Stomach smooth muscle (tissue), 2 donors: ENCODE measurements at regions not wholly inside any gene's neighbourhood (a gene's known extent, or its start where the extent isn't known, plus 50 kb on each side); places are given as distances from the start of the nearest gene placed in this dataset.

Source experiments
- H3K27ac ChIP-seq: one replicate; pipeline ENCODE4 v1.7.0; 2013; ENCODE audit warnings: mild to moderate bottlenecking, low read length, inconsistent platforms
- H3K27me3 ChIP-seq, 2 donors: one replicate each; pipeline ENCODE4 v1.7.0; 2013; ENCODE audit warnings: low read length in 2 of 2; ENCODE audit not compliant: insufficient read depth in 2 of 2, control insufficient read depth in 1 of 2
- H3K36me3 ChIP-seq, 2 donors: one replicate each; pipeline ENCODE4 v1.7.0; 2013; ENCODE audit warnings: low read length in 2 of 2; ENCODE audit not compliant: control insufficient read depth in 2 of 2, insufficient read depth in 2 of 2
- H3K4me1 ChIP-seq: one replicate; pipeline ENCODE4 v1.7.0; 2013; ENCODE audit warnings: low read length; ENCODE audit not compliant: control insufficient read depth, insufficient read depth
- H3K4me3 ChIP-seq, 2 donors: one replicate each; pipeline ENCODE4 v1.7.0; 2013; ENCODE audit warnings: low read length in 2 of 2
- H3K9ac ChIP-seq, 2 donors: one replicate each; pipeline ENCODE4 v1.7.0; 2013; ENCODE audit warnings: low read length in 2 of 2, mild to moderate bottlenecking in 1 of 2
- H3K9me3 ChIP-seq, 2 donors: one replicate each; pipeline ENCODE4 v1.7.0; 2013; ENCODE audit warnings: low read length in 2 of 2; ENCODE audit not compliant: control insufficient read depth in 2 of 2
- donor health status: healthy.
- donor health status: Pancreatic carcinoma.

GRCh38 chr10:111338035-111338434, 261.2 kb downstream of the ADRA2A start:
- Histone ChIP-seq H3K9ac (no peak overlapping the region), H3K27me3 (no peaks in the 10 kb centered on the region), H3K9me3 (peaks cover 0 to 7% of the 10 kb centered on the region in 2 donors), H3K36me3 (no peaks in the 10 kb centered on the region), H3K4me3 (no peak overlapping the region), H3K27ac (no peak overlapping the region), H3K4me1 (no peaks in the 10 kb centered on the region)

DNA sequence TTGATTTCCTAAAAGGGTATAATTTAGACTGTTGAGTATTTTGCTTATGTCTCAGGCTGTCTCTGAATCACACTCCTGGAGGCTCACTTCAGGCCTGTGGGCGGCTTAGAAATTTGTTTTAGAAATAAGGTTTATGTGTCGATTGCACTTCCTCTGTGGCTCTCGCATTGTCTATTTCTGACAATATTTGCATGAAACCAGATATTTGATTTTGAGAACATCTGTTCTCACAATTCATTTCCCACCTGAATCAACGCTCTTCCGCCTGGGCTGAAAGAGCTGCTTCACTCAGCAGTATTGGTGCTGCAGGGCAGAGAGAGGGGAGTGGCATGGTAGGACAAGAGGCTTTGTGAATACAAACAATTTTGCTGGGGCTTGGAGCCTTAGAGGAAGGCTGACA, 262.0 kb downstream of the ADRA2A start:
- Histone ChIP-seq H3K9ac (no peak overlapping the region), H3K36me3 (no peaks in the 10 kb centered on the region), H3K4me1 (no peaks in the 10 kb centered on the region), H3K4me3 (no peak overlapping the region), H3K27ac (no peak overlapping the region), H3K9me3 (peaks cover 0 to 4% of the 10 kb centered on the region in 2 donors), H3K27me3 (no peaks in the 10 kb centered on the region)

DNA sequence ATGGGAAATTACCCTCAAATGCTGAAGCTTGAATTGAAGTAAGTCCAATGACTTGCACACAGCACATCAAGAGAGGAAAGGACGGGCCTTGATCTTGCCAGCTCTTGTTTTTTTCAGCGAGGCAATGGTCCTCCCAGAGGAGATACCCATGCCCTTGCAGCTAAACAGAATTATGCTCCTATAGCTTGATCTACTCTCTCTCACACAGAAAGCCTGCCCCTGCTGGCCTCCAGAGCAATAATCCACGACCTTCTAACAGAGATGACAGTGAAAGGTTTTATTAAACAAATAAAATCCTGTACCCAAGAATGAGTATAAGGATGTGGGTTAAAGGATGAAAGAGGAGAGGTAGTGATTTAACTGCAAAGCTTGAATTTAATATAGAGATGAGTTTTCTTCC, 268.0 kb downstream of the ADRA2A start:
- Histone ChIP-seq H3K27me3 (no peaks in the 10 kb centered on the region), H3K36me3 (no peaks in the 10 kb centered on the region), H3K27ac (no peak overlapping the region), H3K9me3 (peaks cover 0 to 4% of the 10 kb centered on the region in 2 donors), H3K9ac (no peak overlapping the region), H3K4me1 (no peaks in the 10 kb centered on the region), H3K4me3 (no peak overlapping the region)

DNA sequence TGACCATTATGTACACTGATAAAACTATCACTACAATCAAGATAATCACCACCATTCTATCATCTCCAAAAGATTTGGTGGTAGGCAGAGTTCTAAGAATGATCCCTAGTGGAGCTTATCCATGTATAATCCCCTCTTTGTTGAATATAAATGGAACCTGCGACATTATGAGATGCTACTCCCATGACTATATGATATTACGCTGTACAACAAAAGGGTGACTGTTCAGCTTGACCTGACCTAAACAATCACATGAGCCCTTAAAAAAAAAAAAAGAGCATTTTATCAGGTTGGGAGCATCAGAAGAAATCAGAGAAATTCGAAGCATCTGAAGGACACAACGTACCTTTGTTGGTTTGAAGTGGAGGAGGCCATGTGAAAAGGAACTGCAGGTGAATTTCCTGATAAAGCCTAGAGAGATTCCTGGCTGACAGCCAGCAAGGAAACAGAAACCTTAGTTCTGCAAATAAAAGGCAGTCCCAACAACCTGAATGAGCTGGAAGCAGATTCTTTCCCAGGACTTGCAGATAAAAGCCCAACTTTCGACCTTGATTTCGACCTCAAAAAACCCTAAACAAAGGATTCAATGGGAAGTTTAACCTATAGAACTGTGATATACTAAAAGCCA, 270.7 kb downstream of the ADRA2A start:
- H3K27ac ChIP-seq, result no peak overlapping the region
- no peaks in the 10 kb centered on the region for H3K9me3 ChIP-seq
- no peaks in the 10 kb centered on the region for H3K27me3 ChIP-seq
- no peak overlapping the region for H3K9ac ChIP-seq
- H3K36me3 ChIP-seq, result no peaks in the 10 kb centered on the region
- H3K4me3 ChIP-seq, result no peak overlapping the region
- no peaks in the 10 kb centered on the region for H3K4me1 ChIP-seq

GRCh38 chr10:111348076-111348475, 271.2 kb downstream of the ADRA2A start:
- Histone ChIP-seq H3K27me3 (no peaks in the 10 kb centered on the region), H3K27ac (no peak overlapping the region), H3K4me3 (no peak overlapping the region), H3K36me3 (no peaks in the 10 kb centered on the region), H3K4me1 (no peaks in the 10 kb centered on the region), H3K9me3 (no peaks in the 10 kb centered on the region), H3K9ac (no peak overlapping the region)

- no peaks in the 10 kb centered on the region for H3K4me1 ChIP-seq
- H3K27ac ChIP-seq, result no peak overlapping the region
- H3K9me3 ChIP-seq, result no peaks in the 10 kb centered on the region
- no peak overlapping the region for H3K4me3 ChIP-seq
- H3K9ac ChIP-seq, result no peak overlapping the region
- H3K36me3 ChIP-seq, result no peaks in the 10 kb centered on the region
- H3K27me3 ChIP-seq, result no peaks in the 10 kb centered on the region
These were observed 278.0 kb downstream of the ADRA2A start for GRCh38 chr10:111354859-111355258.

GRCh38 chr10:111356571-111356970, 279.7 kb downstream of the ADRA2A start:
- Histone ChIP-seq H3K4me1 (no peaks in the 10 kb centered on the region), H3K9me3 (no peaks in the 10 kb centered on the region), H3K36me3 (no peaks in the 10 kb centered on the region), H3K4me3 (no peak overlapping the region), H3K27me3 (no peaks in the 10 kb centered on the region), H3K9ac (no peak overlapping the region), H3K27ac (no peak overlapping the region)

GRCh38 chr10:111357859-111358258, 281.0 kb downstream of the ADRA2A start:
- Histone ChIP-seq H3K36me3 (no peaks in the 10 kb centered on the region), H3K27me3 (no peaks in the 10 kb centered on the region)

GRCh38 chr10:111360260-111360925, 283.6 kb downstream of the ADRA2A start:
- no peak overlapping the region for H3K27ac ChIP-seq
- no peaks in the 10 kb centered on the region for H3K4me1 ChIP-seq
- no peaks in the 10 kb centered on the region for H3K36me3 ChIP-seq
- no peaks in the 10 kb centered on the region for H3K9me3 ChIP-seq
- no peak overlapping the region for H3K4me3 ChIP-seq
- no peak overlapping the region for H3K9ac ChIP-seq
- no peaks in the 10 kb centered on the region for H3K27me3 ChIP-seq

More at GRCh38 chr10:111357859-111358258, 281.0 kb downstream of the ADRA2A start:
- H3K9ac ChIP-seq, result no peak overlapping the region
- H3K4me3 ChIP-seq, result no peak overlapping the region
- no peaks in the 10 kb centered on the region for H3K9me3 ChIP-seq
- H3K4me1 ChIP-seq, result no peaks in the 10 kb centered on the region
- no peak overlapping the region for H3K27ac ChIP-seq

GRCh38 chr10:111367531-111367930, 290.7 kb downstream of the ADRA2A start:
- Histone ChIP-seq H3K9ac (no peak overlapping the region), H3K27ac (no peak overlapping the region), H3K27me3 (peaks cover 0 to 2% of the 10 kb centered on the region in 2 donors), H3K4me3 (no peak overlapping the region), H3K9me3 (peaks cover 0 to 4% of the 10 kb centered on the region in 2 donors), H3K36me3 (no peaks in the 10 kb centered on the region), H3K4me1 (no peaks in the 10 kb centered on the region)

- H3K36me3 ChIP-seq, result no peaks in the 10 kb centered on the region
- no peak overlapping the region for H3K9ac ChIP-seq
- no peak overlapping the region for H3K4me3 ChIP-seq
- H3K4me1 ChIP-seq, result no peaks in the 10 kb centered on the region
- peaks cover 0 to 2% of the 10 kb centered on the region in 2 donors for H3K27me3 ChIP-seq
- peaks cover 0 to 4% of the 10 kb centered on the region in 2 donors for H3K9me3 ChIP-seq
- no peak overlapping the region for H3K27ac ChIP-seq
These were observed 293.3 kb downstream of the ADRA2A start for GRCh38 chr10:111370101-111370500.
